Activated CD8-positive, alpha-beta T cell treated with anti-CD3 and anti-CD28 coated beads, Interleukin-2, amount 10 ng/mL, durations not matched to agents 7 days and 5 days (primary cell): ENCODE measurements at regions not wholly inside any gene's neighbourhood (a gene's known extent, or its start where the extent isn't known, plus 50 kb on each side); places are given as distances from the start of the nearest gene placed in this dataset.
A peak's percentile ranks its signal among the peaks of the same experiment; 100 is the strongest.

Source experiments
- ATAC-seq: fragments of 150-1000 bp; cut with Tn5 transposase; one replicate; pipeline ENCODE4 v1.10.0; 2021; ENCODE audit warnings: moderate library complexity
- CTCF ChIA-PET: fragments of 350-600 bp; sonication (Branson Sonifier 250); formaldehyde crosslinking; loops from one replicate; lab custom pipeline; 2021; ENCODE audit warnings: antibody characterized with exemption; lab: Charles Lee
- POLR2A ChIA-PET: fragments of 350-600 bp; sonication (Branson Sonifier 250); formaldehyde crosslinking; loops from one replicate; lab custom pipeline; 2021; ENCODE audit warnings: antibody characterized with exemption; lab: Charles Lee
- DNase-seq: peaks from one replicate; pipeline ENCODE4 v3.0.0-alpha.2; 2020
- H3K27ac Mint-ChIP-seq: one replicate; pipeline ENCODE4 v1.8.0; 2021; ENCODE audit warnings: mild to moderate bottlenecking, mixed read lengths
- H3K27me3 Mint-ChIP-seq: one replicate; pipeline ENCODE4 v1.8.0; 2021; ENCODE audit warnings: low read depth, mixed read lengths
- H3K36me3 Mint-ChIP-seq: one replicate; pipeline ENCODE4 v1.8.0; 2021; ENCODE audit warnings: low read depth, mixed read lengths
- H3K4me1 Mint-ChIP-seq: one replicate; pipeline ENCODE4 v1.8.0; 2021; ENCODE audit warnings: low read depth, mixed read lengths
- H3K4me3 Mint-ChIP-seq: one replicate; pipeline ENCODE4 v1.8.0; 2021; ENCODE audit warnings: mild to moderate bottlenecking, mixed read lengths
- H3K9me3 Mint-ChIP-seq: one replicate; pipeline ENCODE4 v1.8.0; 2022; ENCODE audit warnings: mixed read lengths; ENCODE audit not compliant: insufficient read depth

- no peak overlapping the region for H3K4me3 Mint-ChIP-seq
- no peak for DNase-seq
- CTCF ChIA-PET: no interaction called here
- POLR2A ChIA-PET: no interaction called here
- H3K36me3 Mint-ChIP-seq: no peaks in the 10 kb centered on the region
- peaks cover 18% of the 10 kb centered on the region for H3K9me3 Mint-ChIP-seq
- no peak overlapping the region for H3K27ac Mint-ChIP-seq
- no peaks in the 10 kb centered on the region for H3K27me3 Mint-ChIP-seq
- no peak for ATAC-seq
- H3K4me1 Mint-ChIP-seq: no peaks in the 10 kb centered on the region
Observed at GRCh38 chr5:25649628-25650265, 1005.0 kb upstream of the CDH10 start.

GRCh38 chr5:25646421-25647341 is 1001.9 kb upstream of the CDH10 start:
- Mint-ChIP-seq H3K9me3 (peaks cover 8% of the 10 kb centered on the region), H3K4me3 (no peak overlapping the region), H3K36me3 (no peaks in the 10 kb centered on the region), H3K27me3 (no peaks in the 10 kb centered on the region), H3K27ac (no peak overlapping the region), H3K4me1 (no peaks in the 10 kb centered on the region)
- no peak for DNase-seq
- ATAC-seq: no peak
- POLR2A ChIA-PET: no interaction called here
- CTCF ChIA-PET: no interaction called here

GRCh38 chr5:25641124-25641523 is 996.3 kb upstream of the CDH10 start:
- no peaks in the 10 kb centered on the region for H3K4me1 Mint-ChIP-seq
- no peak overlapping the region for H3K27ac Mint-ChIP-seq
- ChIA-PET POLR2A (no interaction called here), CTCF (no interaction called here)
- ATAC-seq: no peak
- H3K4me3 Mint-ChIP-seq: no peak overlapping the region
- H3K27me3 Mint-ChIP-seq: no peaks in the 10 kb centered on the region
- DNase-seq: no peak
- no peaks in the 10 kb centered on the region for H3K36me3 Mint-ChIP-seq
- peaks cover 11% of the 10 kb centered on the region for H3K9me3 Mint-ChIP-seq

GRCh38 chr5:25619273-25619672 is 974.5 kb upstream of the CDH10 start:
- no peak overlapping the region for H3K27ac Mint-ChIP-seq
- no peak for DNase-seq
- no peaks in the 10 kb centered on the region for H3K27me3 Mint-ChIP-seq
- H3K4me1 Mint-ChIP-seq: no peaks in the 10 kb centered on the region
- H3K36me3 Mint-ChIP-seq: no peaks in the 10 kb centered on the region
- POLR2A ChIA-PET: no interaction called here
- ATAC-seq: no peak
- peaks cover 11% of the 10 kb centered on the region for H3K9me3 Mint-ChIP-seq
- CTCF ChIA-PET: no interaction called here
- no peak overlapping the region for H3K4me3 Mint-ChIP-seq

GRCh38 chr5:25618821-25619220 is 974.0 kb upstream of the CDH10 start:
- no peaks in the 10 kb centered on the region for H3K36me3 Mint-ChIP-seq
- ChIA-PET CTCF (no interaction called here), POLR2A (no interaction called here)
- no peak overlapping the region for H3K27ac Mint-ChIP-seq
- no peak overlapping the region for H3K4me3 Mint-ChIP-seq
- no peak for DNase-seq
- H3K27me3 Mint-ChIP-seq: no peaks in the 10 kb centered on the region
- no peaks in the 10 kb centered on the region for H3K4me1 Mint-ChIP-seq
- H3K9me3 Mint-ChIP-seq: peaks cover 13% of the 10 kb centered on the region
- no peak for ATAC-seq

- ChIA-PET POLR2A (no interaction called here), CTCF (no interaction called here)
- ATAC-seq (no peak), DNase-seq (no peak)
- H3K36me3 Mint-ChIP-seq: no peaks in the 10 kb centered on the region
- H3K4me3 Mint-ChIP-seq: no peak overlapping the region
- H3K9me3 Mint-ChIP-seq: peaks cover 16% of the 10 kb centered on the region
- no peaks in the 10 kb centered on the region for H3K27me3 Mint-ChIP-seq
- no peak overlapping the region for H3K27ac Mint-ChIP-seq
- H3K4me1 Mint-ChIP-seq: no peaks in the 10 kb centered on the region
Observed at GRCh38 chr5:25614466-25614865, 969.7 kb upstream of the CDH10 start.

- Mint-ChIP-seq H3K9me3 (peaks cover 10% of the 10 kb centered on the region), H3K4me1 (no peaks in the 10 kb centered on the region), H3K27ac (no peak overlapping the region), H3K4me3 (no peak overlapping the region), H3K36me3 (no peaks in the 10 kb centered on the region), H3K27me3 (no peaks in the 10 kb centered on the region)
- ChIA-PET CTCF (no interaction called here), POLR2A (no interaction called here)
- DNase-seq (no peak), ATAC-seq (no peak)
Observed at GRCh38 chr5:25604681-25605080, 959.9 kb upstream of the CDH10 start.

GRCh38 chr5:25579111-25579510 is 934.3 kb upstream of the CDH10 start:
- DNase-seq (no peak), ATAC-seq (no peak)
- no peaks in the 10 kb centered on the region for H3K4me1 Mint-ChIP-seq
- H3K27ac Mint-ChIP-seq: no peak overlapping the region
- H3K4me3 Mint-ChIP-seq: no peak overlapping the region
- H3K9me3 Mint-ChIP-seq: no peaks in the 10 kb centered on the region
- CTCF ChIA-PET: no interaction called here
- no peaks in the 10 kb centered on the region for H3K36me3 Mint-ChIP-seq
- POLR2A ChIA-PET: no interaction called here
- H3K27me3 Mint-ChIP-seq: no peaks in the 10 kb centered on the region

GRCh38 chr5:25573691-25574090 is 928.9 kb upstream of the CDH10 start:
- Mint-ChIP-seq H3K27me3 (no peaks in the 10 kb centered on the region), H3K9me3 (peaks cover 4% of the 10 kb centered on the region), H3K27ac (no peak overlapping the region), H3K4me3 (no peak overlapping the region), H3K4me1 (peaks cover 3% of the 10 kb centered on the region), H3K36me3 (no peaks in the 10 kb centered on the region)
- ChIA-PET POLR2A (no interaction called here), CTCF (no interaction called here)
- ATAC-seq (no peak), DNase-seq (no peak)

- Mint-ChIP-seq H3K36me3 (no peaks in the 10 kb centered on the region), H3K27me3 (no peaks in the 10 kb centered on the region), H3K4me1 (peaks cover 3% of the 10 kb centered on the region), H3K4me3 (no peak overlapping the region), H3K27ac (no peak overlapping the region), H3K9me3 (peaks cover 14% of the 10 kb centered on the region)
- ATAC-seq (no peak), DNase-seq (no peak)
- ChIA-PET CTCF (no interaction called here), POLR2A (no interaction called here)
Observed at GRCh38 chr5:25570067-25570583, 925.3 kb upstream of the CDH10 start.

GRCh38 chr5:25568989-25569625 is 924.3 kb upstream of the CDH10 start:
- no peak overlapping the region for H3K4me3 Mint-ChIP-seq

GRCh38 chr5:25568294-25568693 is 923.5 kb upstream of the CDH10 start:
- no peak for DNase-seq
- H3K4me3 Mint-ChIP-seq: no peak overlapping the region
- no peak for ATAC-seq
- ChIA-PET CTCF (no interaction called here), POLR2A (no interaction called here)
- H3K36me3 Mint-ChIP-seq: no peaks in the 10 kb centered on the region
- peaks cover 18% of the 10 kb centered on the region for H3K9me3 Mint-ChIP-seq
- no peaks in the 10 kb centered on the region for H3K27me3 Mint-ChIP-seq
- H3K27ac Mint-ChIP-seq: no peak overlapping the region
- H3K4me1 Mint-ChIP-seq: peaks cover 3% of the 10 kb centered on the region

More at GRCh38 chr5:25568989-25569625, 924.3 kb upstream of the CDH10 start:
- ChIA-PET POLR2A (no interaction called here), CTCF (no interaction called here)
- Mint-ChIP-seq H3K4me1 (peaks cover 3% of the 10 kb centered on the region), H3K27me3 (no peaks in the 10 kb centered on the region), H3K36me3 (no peaks in the 10 kb centered on the region), H3K27ac (peak overlapping the region; percentile 49), H3K9me3 (peaks cover 14% of the 10 kb centered on the region)
- ATAC-seq (no peak), DNase-seq (peak; percentile 20)
